Heart left ventricle (tissue), 13 donors: ENCODE measurements at regions not wholly inside any gene's neighbourhood (a gene's known extent, or its start where the extent isn't known, plus 50 kb on each side); places are given as distances from the start of the nearest gene placed in this dataset.

Source experiments
- POLR2A ChIP-seq, 2 donors: fragments of 450-650 bp; IDR thresholded peaks; one replicate each; pipeline ENCODE4 v1.6.1; 2017; ENCODE audit warnings: antibody characterized with exemption in 2 of 2, mild to moderate bottlenecking in 2 of 2, moderate library complexity in 2 of 2
- TF ChIP-seq, protein P1 (sequence below), 12 donors: fragments of 200-600 bp; sonication (generic) in 4 of 12; IDR thresholded peaks; one replicate each; pipeline versions ENCODE4 v1.5.0 to v1.8.0; 2018 to 2022; ENCODE audit warnings: antibody characterized with exemption in 12 of 12, mild to moderate bottlenecking in 5 of 12
- donor health status: ischemic (EF 13 %, LVEDD 7.1; RV severe dilation, severe dysfunction).
- donor health status: DM: no; HTN: yes; CAD: no.
- donor health status: DM: no; HTN: no; CAD: no.
- donor health status: ischemic (EF 25% LVEDD 6.9; RV normal size, moderate dysfunction).
- donor health status: ischemic (EF 25% LVEDD 5.7; RV mildly dilated, moderate dysfunction).
- donor health status: ischemic (EF 35%, LVEDD 5.7; RV mildly dilated, moderate dysfunction).
- donor health status: nonischemic (EF 11% LVEDD 7.7; RV severe dilation, severe dysfunction).
- donor health status: DM: yes; HTN: yes; CAD: no.
- donor health status: PGD.
- donor health status: ischemic (EF 29% LVEDD 5.4; RV normal size, mild dysfunction).
- donor health status: nonischemic (EF 23%, LVEDD 6.1; RV moderate dilation, normal function).

DNA sequence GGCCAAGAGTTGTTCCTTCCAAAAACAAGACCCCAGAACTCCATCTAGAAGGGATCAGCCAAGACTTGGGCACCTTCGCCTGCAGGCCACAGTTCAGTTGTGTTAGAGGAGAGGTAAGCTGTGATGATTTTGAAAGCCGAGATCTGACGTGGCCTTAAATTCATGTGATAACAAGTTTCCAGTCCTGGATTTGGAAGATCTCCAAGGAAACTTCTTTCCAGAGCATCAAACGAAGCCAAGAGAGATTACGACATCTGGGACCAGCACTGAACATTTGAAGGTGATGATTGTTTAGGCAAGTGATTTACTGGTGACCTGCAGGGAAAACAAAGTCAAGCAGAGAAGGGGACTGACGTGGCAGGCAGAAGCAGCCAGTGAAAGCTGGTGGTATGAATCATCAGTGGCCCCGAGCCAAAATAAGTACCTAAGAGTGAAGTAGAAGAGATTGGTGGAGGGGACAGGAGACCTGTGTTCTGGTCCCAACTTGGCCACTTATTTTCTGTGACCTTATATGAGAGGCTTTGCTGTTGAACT is 339.0 kb upstream of the PROK2 start:
- no peak for TF ChIP-seq POLR2A (IDR thresholded peaks at IDR 0.05)
- TF ChIP-seq, protein P1, sequence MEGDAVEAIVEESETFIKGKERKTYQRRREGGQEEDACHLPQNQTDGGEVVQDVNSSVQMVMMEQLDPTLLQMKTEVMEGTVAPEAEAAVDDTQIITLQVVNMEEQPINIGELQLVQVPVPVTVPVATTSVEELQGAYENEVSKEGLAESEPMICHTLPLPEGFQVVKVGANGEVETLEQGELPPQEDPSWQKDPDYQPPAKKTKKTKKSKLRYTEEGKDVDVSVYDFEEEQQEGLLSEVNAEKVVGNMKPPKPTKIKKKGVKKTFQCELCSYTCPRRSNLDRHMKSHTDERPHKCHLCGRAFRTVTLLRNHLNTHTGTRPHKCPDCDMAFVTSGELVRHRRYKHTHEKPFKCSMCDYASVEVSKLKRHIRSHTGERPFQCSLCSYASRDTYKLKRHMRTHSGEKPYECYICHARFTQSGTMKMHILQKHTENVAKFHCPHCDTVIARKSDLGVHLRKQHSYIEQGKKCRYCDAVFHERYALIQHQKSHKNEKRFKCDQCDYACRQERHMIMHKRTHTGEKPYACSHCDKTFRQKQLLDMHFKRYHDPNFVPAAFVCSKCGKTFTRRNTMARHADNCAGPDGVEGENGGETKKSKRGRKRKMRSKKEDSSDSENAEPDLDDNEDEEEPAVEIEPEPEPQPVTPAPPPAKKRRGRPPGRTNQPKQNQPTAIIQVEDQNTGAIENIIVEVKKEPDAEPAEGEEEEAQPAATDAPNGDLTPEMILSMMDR (IDR thresholded peaks at IDR 0.05), result no peak
